K562 (cell line): ENCODE measurements at regions not wholly inside any gene's neighbourhood (a gene's known extent, or its start where the extent isn't known, plus 50 kb on each side); places are given as distances from the start of the nearest gene placed in this dataset.
A peak's percentile ranks its signal among the peaks of the same experiment; 100 is the strongest.

Experiments used
- ADNP ChIP-seq: fragments of 200-800 bp; sonication (Bioruptor generic); IDR thresholded peaks from 2 replicates; pipeline ENCODE4 v1.6.1; 2016; ENCODE audit warnings: missing genetic modification characterization, missing compliant biosample characterization
- ATF2 ChIP-seq: sonication (generic); formaldehyde crosslinking; IDR thresholded peaks from 2 replicates; pipeline ENCODE4 v1.8.1; 2022; ENCODE audit warnings: missing genetic modification reagents
- CAMTA2 ChIP-seq: fragments of 250-450 bp; sonication (Bioruptor Pico); conservative IDR thresholded peaks from 2 replicates; pipeline ENCODE4 v1.5.1; 2022
- CTCF ChIP-seq, 3 experiments: IDR thresholded peaks in 2 of 3; conservative IDR thresholded peaks in 1 of 3; 2 replicates each; pipeline ENCODE4 v1.5.1; 2011 to 2012; ENCODE audit warnings: low read length in 3 of 3, mild to moderate bottlenecking in 3 of 3, control low read depth in 2 of 3, improper control_type of control experiment in 1 of 3, inconsistent platforms in 1 of 3, low read depth in 1 of 3, mixed read lengths in 1 of 3, moderate library complexity in 1 of 3; ENCODE audit not compliant: insufficient read depth in 2 of 3
- EP400 ChIP-seq: fragments of 450-650 bp; IDR thresholded peaks from 2 replicates; pipeline ENCODE4 v1.6.1; 2017; ENCODE audit warnings: antibody characterized with exemption, mild to moderate bottlenecking, moderate library complexity
- ERF ChIP-seq: fragments of 450-650 bp; formaldehyde crosslinking; IDR thresholded peaks from 2 replicates; pipeline ENCODE4 v1.4.0; 2020; ENCODE audit warnings: mild to moderate bottlenecking, mixed read lengths
- FOXP1 ChIP-seq: sonication (generic); formaldehyde crosslinking; IDR thresholded peaks from 2 replicates; pipeline ENCODE4 v1.8.0; 2022; ENCODE audit warnings: mild to moderate bottlenecking, missing genetic modification reagents
- HNRNPLL ChIP-seq: fragments of 200-400 bp; formaldehyde crosslinking; IDR thresholded peaks from 2 replicates; pipeline ENCODE4 v1.6.1; 2017; ENCODE audit warnings: low read length, low read depth, mild to moderate bottlenecking; ENCODE audit not compliant: poor library complexity, severe bottlenecking
- MXI1 ChIP-seq: IDR thresholded peaks from 2 replicates; pipeline ENCODE4 v1.6.1; 2011; ENCODE audit warnings: low read depth, mild to moderate bottlenecking, improper control_type of control experiment, low read length
- NONO ChIP-seq, 2 experiments: fragments of 200-400 bp in 1 of 2; fragments of 450-650 bp in 1 of 2; formaldehyde crosslinking in 1 of 2; IDR thresholded peaks; 2 replicates each; pipeline ENCODE4 v1.6.1; 2017; ENCODE audit warnings: low read depth in 2 of 2, mild to moderate bottlenecking in 2 of 2, moderate library complexity in 2 of 2, low read length in 1 of 2
- NR4A1 ChIP-seq, 2 experiments: fragments of 250-450 bp in 1 of 2; fragments of 450-650 bp in 1 of 2; sonication (Bioruptor Pico) in 1 of 2; IDR thresholded peaks; 2 replicates each; pipeline versions ENCODE4 v1.4.0 to v1.6.1; 2016 to 2020; ENCODE audit warnings: mild to moderate bottlenecking in 2 of 2, missing compliant biosample characterization in 1 of 2, missing genetic modification characterization in 1 of 2, moderate library complexity in 1 of 2
- RAD51 ChIP-seq: fragments of 450-650 bp; IDR thresholded peaks from 2 replicates; pipeline ENCODE4 v1.7.1; 2016; ENCODE audit warnings: low read depth, mild to moderate bottlenecking, borderline replicate concordance
- TFAP4 ChIP-seq: sonication (generic); formaldehyde crosslinking; IDR thresholded peaks from 2 replicates; pipeline ENCODE4 v1.8.0; 2022; ENCODE audit warnings: missing genetic modification reagents, mild to moderate bottlenecking, moderate library complexity, borderline replicate concordance
- TFE3 ChIP-seq: fragments of 450-650 bp; formaldehyde crosslinking; IDR thresholded peaks from 2 replicates; pipeline ENCODE4 v1.4.0; 2020; ENCODE audit warnings: mild to moderate bottlenecking, mixed read lengths
- TOE1 ChIP-seq, 2 experiments: fragments of 450-650 bp in 1 of 2; sonication (generic) in 1 of 2; formaldehyde crosslinking in 1 of 2; IDR thresholded peaks; 2 replicates each; pipeline versions ENCODE4 v1.7.1 to v1.8.0; 2016 to 2022; ENCODE audit warnings: borderline replicate concordance in 2 of 2, mild to moderate bottlenecking in 2 of 2, antibody characterized with exemption in 1 of 2, inconsistent platforms in 1 of 2, low read depth in 1 of 2, missing genetic modification reagents in 1 of 2, moderate library complexity in 1 of 2
- USF1 ChIP-seq: sonication (generic); formaldehyde crosslinking; IDR thresholded peaks from 2 replicates; pipeline ENCODE4 v1.9.0; 2022; ENCODE audit warnings: mild to moderate bottlenecking, missing genetic modification reagents
- ZNF511 ChIP-seq: sonication (generic); formaldehyde crosslinking; IDR thresholded peaks from 2 replicates; pipeline ENCODE4 v1.8.0; 2022; ENCODE audit warnings: mild to moderate bottlenecking, missing genetic modification reagents

- TF ChIP-seq TFE3 (CRISPR knock-in tag), result peak; percentile 96
- no peak for TF ChIP-seq CAMTA2
- TF ChIP-seq USF1, result peak; percentile 91
- peak; percentile 94 for TF ChIP-seq HNRNPLL
- peak; percentile 91 for TF ChIP-seq ZNF511 (CRISPR knock-in tag)
- no peak for TF ChIP-seq ATF2 (CRISPR knock-in tag)
- TF ChIP-seq CTCF (IDR thresholded peaks at IDR 0.05 in 2 of 3, conservative IDR thresholded peaks at IDR 0.05 in 1 of 3; ENCODE audit: insufficient read depth in 2 of 3, low read depth in 1 of 3, low read length in 3 of 3), result peak; percentile 55 to 93 (median 81); a peak in 5 of 6 replicates
- TF ChIP-seq TOE1 (IDR thresholded peaks at IDR 0.05; ENCODE audit: borderline replicate concordance), result peak; percentile 89; the same call in 1 of the 2 replicates
- TF ChIP-seq TOE1 (CRISPR knock-in tag; IDR thresholded peaks at IDR 0.05; ENCODE audit: borderline replicate concordance, low read depth), result no peak
- TF ChIP-seq NR4A1 (CRISPR knock-in tag; IDR thresholded peaks at IDR 0.05), result peak; percentile 85; the same call in 1 of the 2 replicates
- TF ChIP-seq NR4A1 (tag; IDR thresholded peaks at IDR 0.05), result peak; percentile 50; the same call in 1 of the 2 replicates
- peak; percentile 72; the same call in 1 of the 2 replicates for TF ChIP-seq FOXP1 (CRISPR knock-in tag)
- TF ChIP-seq ERF (CRISPR knock-in tag), result 0 out of 2 replicates have a peak, but pooled peaks have one; percentile 40
- 0 out of 2 replicates have a peak, but pooled peaks have one; percentile 3 for TF ChIP-seq MXI1
- no peak for TF ChIP-seq ADNP (tag)
- peak in 1 of 2 experiments; percentile 88; a peak in 2 of 4 replicates for TF ChIP-seq NONO (IDR thresholded peaks at IDR 0.05; ENCODE audit: low read depth in 2 of 2, low read length in 1 of 2)
- peak; percentile 71 for TF ChIP-seq TFAP4 (CRISPR knock-in tag)
- peak; percentile 92 for TF ChIP-seq RAD51
- peak; percentile 58 for TF ChIP-seq EP400
Observed at GRCh38 chr6:14210663-14211561, 93.3 kb downstream of the CD83 start (continued).
